ENCODE measurements at regions not wholly inside any gene's neighbourhood (a gene's known extent, or its start where the extent isn't known, plus 50 kb on each side); places are given as distances from the start of the nearest gene placed in this dataset.
A peak's percentile ranks its signal among the peaks of the same experiment; 100 is the strongest.

- Histone ChIP-seq H3K27ac (ENCODE audit: low read depth, low read length, poor library complexity, severe bottlenecking) (no peak overlapping the region), H3K4me3 (ENCODE audit: low read depth, low read length, poor library complexity, severe bottlenecking) (no peak overlapping the region), H3K36me3 (ENCODE audit: insufficient read depth, low read length, poor library complexity, severe bottlenecking) (no peaks in the 10 kb centered on the region), H3K9me3 (ENCODE audit: low read depth, low read length, poor library complexity, severe bottlenecking) (peaks cover 4% of the 10 kb centered on the region), H3K4me1 (ENCODE audit: insufficient read depth, low read length, poor library complexity, severe bottlenecking) (peaks cover 33% of the 10 kb centered on the region), H3K27me3 (replicated peaks; ENCODE audit: insufficient read depth, low read depth, low read length, poor library complexity) (no peaks in the 10 kb centered on the region)
- no TSS peak for BruUV-seq (replicated peaks)
- intact Hi-C loops (cut with micrococcal nuclease; ENCODE audit: unreplicated experiment), result no loop called here
- ChIA-PET CTCF (no interaction called here), POLR2A (ENCODE audit: low non-redundant PET) (no interaction called here)
- no peak for TF ChIP-seq EZH2 (IDR thresholded peaks at IDR 0.05; ENCODE audit: borderline replicate concordance, low read depth, low read length, poor library complexity, severe bottlenecking)
- no peak for TF ChIP-seq CTCF (conservative IDR thresholded peaks at IDR 0.05; ENCODE audit: low read depth, low read length)
- no peak for DNase-seq (ENCODE audit: low spot score)
Measured at GRCh38 chr5:123786411-123786810, 274.4 kb downstream of the CSNK1G3 start.

- Histone ChIP-seq H3K4me1 (ENCODE audit: insufficient read depth, low read length, poor library complexity, severe bottlenecking) (peaks cover 33% of the 10 kb centered on the region), H3K27ac (ENCODE audit: low read depth, low read length, poor library complexity, severe bottlenecking) (no peak overlapping the region), H3K9me3 (ENCODE audit: low read depth, low read length, poor library complexity, severe bottlenecking) (peaks cover 4% of the 10 kb centered on the region), H3K36me3 (ENCODE audit: insufficient read depth, low read length, poor library complexity, severe bottlenecking) (no peaks in the 10 kb centered on the region), H3K27me3 (replicated peaks; ENCODE audit: insufficient read depth, low read depth, low read length, poor library complexity) (no peaks in the 10 kb centered on the region), H3K4me3 (ENCODE audit: low read depth, low read length, poor library complexity, severe bottlenecking) (no peak overlapping the region)
- peak; percentile 12 for DNase-seq (ENCODE audit: low spot score)
- ChIA-PET CTCF (no interaction called here), POLR2A (ENCODE audit: low non-redundant PET) (no interaction called here)
- no TSS peak for BruUV-seq (replicated peaks)
- TF ChIP-seq EZH2 (IDR thresholded peaks at IDR 0.05; ENCODE audit: borderline replicate concordance, low read depth, low read length, poor library complexity, severe bottlenecking), result no peak
- intact Hi-C loops (cut with micrococcal nuclease; ENCODE audit: unreplicated experiment), result no loop called here
Measured at GRCh38 chr5:123785162-123786071, 273.4 kb downstream of the CSNK1G3 start.

DNA sequence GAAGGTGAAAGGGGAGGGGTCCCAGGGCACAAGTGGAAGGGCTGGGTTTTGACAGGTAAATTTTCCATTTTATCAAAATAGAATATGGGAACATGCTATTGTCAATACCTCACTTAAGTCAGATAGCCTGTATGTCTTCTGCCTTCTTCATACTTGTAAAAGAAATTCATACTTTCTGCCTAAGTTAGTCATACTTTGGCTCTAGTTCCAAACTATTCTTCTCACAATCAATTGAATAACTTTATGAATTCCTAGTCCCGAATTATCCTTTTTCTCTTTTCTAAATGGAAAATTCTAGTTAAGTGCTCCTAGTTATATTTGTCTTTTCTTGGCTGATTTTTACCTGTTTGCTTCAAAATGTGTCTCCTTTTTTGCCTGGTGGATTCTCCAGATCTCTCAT, 271.4 kb downstream of the CSNK1G3 start:
- intact Hi-C loops (cut with micrococcal nuclease; ENCODE audit: unreplicated experiment), result no loop called here
- no peaks in the 10 kb centered on the region for H3K27me3 ChIP-seq (replicated peaks; ENCODE audit: insufficient read depth, low read depth, low read length, poor library complexity)
- no peak overlapping the region for H3K4me3 ChIP-seq (ENCODE audit: low read depth, low read length, poor library complexity, severe bottlenecking)
- no peak for DNase-seq (ENCODE audit: low spot score)
- H3K27ac ChIP-seq (ENCODE audit: low read depth, low read length, poor library complexity, severe bottlenecking), result no peak overlapping the region
- POLR2A ChIA-PET (ENCODE audit: low non-redundant PET), result no interaction called here
- BruUV-seq (replicated peaks), result no TSS peak
- H3K4me1 ChIP-seq (ENCODE audit: insufficient read depth, low read length, poor library complexity, severe bottlenecking), result peaks cover 33% of the 10 kb centered on the region
- TF ChIP-seq CTCF (conservative IDR thresholded peaks at IDR 0.05; ENCODE audit: low read depth, low read length) (no peak), EZH2 (IDR thresholded peaks at IDR 0.05; ENCODE audit: borderline replicate concordance, low read depth, low read length, poor library complexity, severe bottlenecking) (no peak)
- no peaks in the 10 kb centered on the region for H3K9me3 ChIP-seq (ENCODE audit: low read depth, low read length, poor library complexity, severe bottlenecking)
- CTCF ChIA-PET, result no interaction called here
- H3K36me3 ChIP-seq (ENCODE audit: insufficient read depth, low read length, poor library complexity, severe bottlenecking), result no peaks in the 10 kb centered on the region

- H3K4me3 ChIP-seq (ENCODE audit: low read depth, low read length, poor library complexity, severe bottlenecking), result no peak overlapping the region
- no peak for DNase-seq (ENCODE audit: low spot score)
- H3K4me1 ChIP-seq (ENCODE audit: insufficient read depth, low read length, poor library complexity, severe bottlenecking), result no peaks in the 10 kb centered on the region
- ChIA-PET CTCF (no interaction called here), POLR2A (ENCODE audit: low non-redundant PET) (no interaction called here)
- H3K36me3 ChIP-seq (ENCODE audit: insufficient read depth, low read length, poor library complexity, severe bottlenecking), result no peaks in the 10 kb centered on the region
- H3K9me3 ChIP-seq (ENCODE audit: low read depth, low read length, poor library complexity, severe bottlenecking), result no peaks in the 10 kb centered on the region
- TF ChIP-seq CTCF (conservative IDR thresholded peaks at IDR 0.05; ENCODE audit: low read depth, low read length), result no peak
- TF ChIP-seq EZH2 (IDR thresholded peaks at IDR 0.05; ENCODE audit: borderline replicate concordance, low read depth, low read length, poor library complexity, severe bottlenecking), result no peak
- H3K27me3 ChIP-seq (replicated peaks; ENCODE audit: insufficient read depth, low read depth, low read length, poor library complexity), result no peaks in the 10 kb centered on the region
- no TSS peak for BruUV-seq (replicated peaks)
- no peak overlapping the region for H3K27ac ChIP-seq (ENCODE audit: low read depth, low read length, poor library complexity, severe bottlenecking)
- intact Hi-C loops (cut with micrococcal nuclease; ENCODE audit: unreplicated experiment), result no loop called here
Measured at GRCh38 chr5:123778641-123779040, 266.7 kb downstream of the CSNK1G3 start.
